CD4-positive, alpha-beta memory T cell (primary cell): ENCODE measurements at regions not wholly inside any gene's neighbourhood (a gene's known extent, or its start where the extent isn't known, plus 50 kb on each side); places are given as distances from the start of the nearest gene placed in this dataset.
"Not testable (repeated sequence)": the region's sequence is repeated elsewhere in the genome, so short reads cannot be mapped to it uniquely, and the experiment has no call there.

Experiments
- CTCF ChIA-PET: fragments of 350-600 bp; sonication (Branson Sonifier 250); formaldehyde crosslinking; loops from one replicate; lab custom pipeline; 2021; ENCODE audit warnings: inconsistent platforms; ENCODE audit not compliant: partially characterized antibody; lab: Charles Lee
- POLR2A ChIA-PET: fragments of 350-600 bp; sonication (Branson Sonifier 250); formaldehyde crosslinking; loops from one replicate; lab custom pipeline; 2021; ENCODE audit not compliant: partially characterized antibody; lab: Charles Lee
- DNase-seq, 5 donors: peaks; one replicate each; pipeline versions ENCODE4 v3.0.0 to v3.0.0-alpha.2; 2020 to 2022; ENCODE audit warnings: mixed read lengths in 1 of 5
- H3K27ac ChIP-seq: one replicate; pipeline ENCODE4 v1.7.0; 2013; ENCODE audit warnings: low read depth, low read length
- H3K27me3 ChIP-seq: 2 replicates; pipeline ENCODE4 v1.7.0; 2013; ENCODE audit warnings: mild to moderate bottlenecking, low read length, moderate library complexity; ENCODE audit not compliant: insufficient read depth
- H3K36me3 ChIP-seq: 2 replicates; pipeline ENCODE4 v1.7.0; 2013; ENCODE audit warnings: mild to moderate bottlenecking, low read length, moderate library complexity; ENCODE audit not compliant: insufficient read depth
- H3K4me1 ChIP-seq: 2 replicates; pipeline ENCODE4 v1.7.0; 2013; ENCODE audit warnings: mild to moderate bottlenecking, low read length, moderate library complexity; ENCODE audit not compliant: insufficient read depth
- H3K4me3 ChIP-seq, 2 donors: one replicate each; pipeline ENCODE4 v1.7.0; 2013; ENCODE audit warnings: low read length in 2 of 2, mild to moderate bottlenecking in 1 of 2
- H3K9me3 ChIP-seq, 2 donors: one replicate each; pipeline ENCODE4 v1.7.0; 2013; ENCODE audit warnings: low read length in 2 of 2, control low read depth in 1 of 2; ENCODE audit not compliant: control insufficient read depth in 1 of 2
- H3K27ac Mint-ChIP-seq, 7 donors: one replicate each; pipeline ENCODE4 v1.8.0; 2020 to 2021; ENCODE audit warnings: mixed read lengths in 7 of 7, mild to moderate bottlenecking in 6 of 7, inconsistent platforms in 3 of 7, moderate library complexity in 3 of 7
- H3K27me3 Mint-ChIP-seq, 2 donors: one replicate each; pipeline ENCODE4 v1.8.0; 2020 to 2021; ENCODE audit warnings: mixed read lengths in 2 of 2
- H3K36me3 Mint-ChIP-seq, 2 donors: one replicate each; pipeline ENCODE4 v1.8.0; 2020 to 2021; ENCODE audit warnings: mixed read lengths in 2 of 2, inconsistent platforms in 1 of 2, mild to moderate bottlenecking in 1 of 2
- H3K4me1 Mint-ChIP-seq, 4 donors: one replicate each; pipeline ENCODE4 v1.8.0; 2020 to 2021; ENCODE audit warnings: mixed read lengths in 4 of 4, mild to moderate bottlenecking in 1 of 4
- H3K4me3 Mint-ChIP-seq, 8 donors: one replicate each; pipeline ENCODE4 v1.8.0; 2020 to 2021; ENCODE audit warnings: mixed read lengths in 8 of 8, mild to moderate bottlenecking in 7 of 8, moderate library complexity in 6 of 8, inconsistent platforms in 3 of 8
- H3K9me3 Mint-ChIP-seq, 8 donors: one replicate each; pipeline ENCODE4 v1.8.0; 2020 to 2021; ENCODE audit warnings: mixed read lengths in 8 of 8, mild to moderate bottlenecking in 5 of 8, inconsistent platforms in 3 of 8, moderate library complexity in 1 of 8
- intact Hi-C: fragments of 100-400 bp; cut with micrococcal nuclease; formaldehyde crosslinking; loops from one replicate; pipeline ENCODE4 v1.15.1; 2023

DNA sequence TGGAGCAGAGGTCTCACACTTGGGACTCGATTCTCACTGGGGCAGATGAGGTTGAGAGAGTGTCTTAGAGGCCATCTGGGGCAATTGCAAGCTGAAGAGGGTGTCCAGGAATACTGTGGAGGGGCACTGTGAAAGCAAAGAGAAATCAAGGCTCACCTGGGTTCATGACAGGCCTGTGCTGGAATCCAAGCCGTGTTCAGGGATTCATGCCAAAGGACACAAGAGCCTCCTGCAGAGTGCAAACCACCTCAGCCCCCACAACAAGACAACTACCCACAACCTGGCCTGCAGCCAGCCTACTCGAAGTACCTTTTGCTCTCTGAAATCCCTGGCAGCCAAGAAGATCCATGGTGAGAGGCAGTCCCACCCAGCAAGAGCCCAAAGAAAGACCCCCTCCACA is 2334.2 kb downstream of the TP53TG3F start:
- no peaks in the 10 kb centered on the region for H3K4me1 Mint-ChIP-seq
- DNase-seq: no peak
- ChIA-PET CTCF (no interaction called here), POLR2A (no interaction called here)
- Histone ChIP-seq H3K36me3 (no peaks in the 10 kb centered on the region), H3K9me3 (peaks cover 0 to 27% of the 10 kb centered on the region in 2 donors), H3K4me1 (no peaks in the 10 kb centered on the region), H3K4me3 (no peak overlapping the region), H3K27me3 (no peaks in the 10 kb centered on the region), H3K27ac (no peak overlapping the region)
- intact Hi-C loops: no loop called here
- no peak overlapping the region for H3K27ac Mint-ChIP-seq
- H3K36me3 Mint-ChIP-seq: peaks cover 2 to 4% of the 10 kb centered on the region in 2 donors
- H3K27me3 Mint-ChIP-seq: no peaks in the 10 kb centered on the region
- H3K4me3 Mint-ChIP-seq: no peak overlapping the region
- peaks cover 2 to 55% (median 41%) of the 10 kb centered on the region in 8 donors for H3K9me3 Mint-ChIP-seq

DNA sequence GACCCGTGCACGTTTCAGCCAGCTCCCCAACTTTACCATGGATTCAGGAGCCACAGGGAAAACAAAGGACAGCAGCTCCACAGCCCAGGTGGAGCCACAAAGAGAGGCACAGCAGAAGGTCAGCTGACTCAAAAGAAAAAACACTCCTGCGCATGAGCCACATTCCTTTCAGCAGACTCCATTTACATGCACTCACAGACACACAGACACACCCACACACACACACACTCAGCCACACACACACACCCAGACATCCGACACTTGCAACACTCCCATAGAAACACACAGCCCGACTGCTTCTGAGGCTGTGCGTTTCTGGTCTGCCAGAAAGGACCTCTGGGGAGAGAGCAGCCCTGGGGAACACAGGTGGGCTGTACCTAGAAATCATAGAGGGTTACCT is 2335.5 kb downstream of the TP53TG3F start:
- peaks cover 0 to 4% of the 10 kb centered on the region in 2 donors for H3K36me3 Mint-ChIP-seq
- CTCF ChIA-PET: no interaction called here
- no peaks in the 10 kb centered on the region for H3K27me3 ChIP-seq
- no peak overlapping the region for H3K27ac ChIP-seq
- peak overlapping the region in 1 of 8 donors; percentile 29 for H3K4me3 Mint-ChIP-seq
- no peaks in the 10 kb centered on the region for H3K36me3 ChIP-seq
- DNase-seq: no peak
- peaks cover 0 to 18% of the 10 kb centered on the region in 2 donors for H3K9me3 ChIP-seq
- intact Hi-C loops: no loop called here
- no peaks in the 10 kb centered on the region for H3K4me1 ChIP-seq
- H3K4me3 ChIP-seq: no peak overlapping the region
- no peaks in the 10 kb centered on the region for H3K4me1 Mint-ChIP-seq
- POLR2A ChIA-PET: no interaction called here
- H3K27ac Mint-ChIP-seq: no peak overlapping the region
- peaks cover 2 to 59% (median 33%) of the 10 kb centered on the region in 8 donors for H3K9me3 Mint-ChIP-seq
- H3K27me3 Mint-ChIP-seq: no peaks in the 10 kb centered on the region

DNA sequence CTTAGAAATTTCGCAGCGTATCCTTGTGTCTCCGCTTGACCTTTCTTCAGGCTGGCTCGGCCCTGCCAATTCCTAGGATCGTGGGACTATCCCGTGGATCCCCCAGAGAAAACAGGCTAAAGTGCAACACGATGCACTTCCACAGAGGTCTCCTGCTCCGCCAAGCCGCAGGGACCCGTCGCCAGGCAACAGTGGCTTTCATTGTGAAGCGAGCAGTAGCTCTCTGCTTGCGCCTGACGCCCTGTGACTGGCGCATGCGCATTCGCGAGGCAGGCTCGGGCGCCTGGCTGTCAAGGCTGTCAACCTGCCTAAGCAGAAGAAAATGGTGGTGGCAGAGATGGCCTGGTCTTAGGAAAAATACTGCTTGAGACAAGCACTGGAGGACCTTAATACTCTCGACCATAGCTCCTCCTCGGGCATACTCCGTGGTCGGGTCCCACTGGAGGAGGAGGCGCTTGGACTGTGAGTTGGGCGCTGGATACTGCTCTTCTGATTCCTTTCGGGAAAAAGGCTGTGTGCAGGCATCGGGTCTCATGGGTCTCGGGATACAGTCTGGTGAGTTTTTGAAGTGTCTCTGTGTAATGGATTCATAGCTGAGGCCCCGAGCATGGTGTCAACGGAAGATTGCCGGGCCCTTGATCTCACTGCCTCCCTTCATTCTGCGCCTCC is 2336.1 kb downstream of the TP53TG3F start:
- peaks cover 0 to 15% of the 10 kb centered on the region in 2 donors for H3K9me3 ChIP-seq
- H3K4me1 ChIP-seq: no peaks in the 10 kb centered on the region
- no peak overlapping the region for H3K27ac ChIP-seq
- DNase-seq: no peak
- H3K36me3 ChIP-seq: no peaks in the 10 kb centered on the region
- H3K4me3 ChIP-seq: no peak overlapping the region
- no peaks in the 10 kb centered on the region for H3K27me3 Mint-ChIP-seq
- H3K27ac Mint-ChIP-seq: no peak overlapping the region
- POLR2A ChIA-PET: no interaction called here
- no peaks in the 10 kb centered on the region for H3K4me1 Mint-ChIP-seq
- CTCF ChIA-PET: no interaction called here
- no peak overlapping the region for H3K4me3 Mint-ChIP-seq
- H3K27me3 ChIP-seq: no peaks in the 10 kb centered on the region
- intact Hi-C loops: no loop called here
- H3K9me3 Mint-ChIP-seq: peaks cover 2 to 63% (median 33%) of the 10 kb centered on the region in 8 donors
- peaks cover 0 to 4% of the 10 kb centered on the region in 2 donors for H3K36me3 Mint-ChIP-seq

DNA sequence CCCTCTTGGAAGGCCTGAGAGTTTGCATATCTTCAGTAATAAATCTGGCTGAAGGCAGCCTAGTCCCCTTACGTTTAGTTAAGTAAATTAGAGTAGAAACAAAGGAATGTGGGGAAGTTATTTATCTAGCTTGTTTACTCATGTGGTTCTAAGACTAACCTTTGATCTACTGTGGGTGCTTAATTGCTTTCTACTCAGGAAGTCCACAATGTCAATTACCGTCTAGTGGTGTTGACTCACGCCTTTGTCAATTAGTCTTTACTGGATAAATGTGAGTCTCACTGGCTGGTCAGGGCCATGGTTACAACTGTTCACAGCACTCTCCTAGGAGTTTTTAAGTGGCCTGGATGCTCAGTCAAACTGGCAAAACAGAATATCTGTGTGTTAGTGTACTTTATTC is 2338.4 kb downstream of the TP53TG3F start:
- Mint-ChIP-seq H3K36me3 (peaks cover 0 to 4% of the 10 kb centered on the region in 2 donors), H3K27me3 (no peaks in the 10 kb centered on the region), H3K4me3 (no peak overlapping the region), H3K4me1 (no peaks in the 10 kb centered on the region), H3K27ac (no peak overlapping the region), H3K9me3 (peaks cover 2 to 56% (median 31%) of the 10 kb centered on the region in 8 donors)
- no peak for DNase-seq
- no peaks in the 10 kb centered on the region for H3K36me3 ChIP-seq
- no peak overlapping the region for H3K4me3 ChIP-seq
- ChIA-PET CTCF (no interaction called here), POLR2A (no interaction called here)
- H3K27ac ChIP-seq: no peak overlapping the region
- intact Hi-C loops: no loop called here
- H3K9me3 ChIP-seq: peaks cover 0 to 2% of the 10 kb centered on the region in 2 donors
- H3K27me3 ChIP-seq: no peaks in the 10 kb centered on the region
- no peaks in the 10 kb centered on the region for H3K4me1 ChIP-seq

DNA sequence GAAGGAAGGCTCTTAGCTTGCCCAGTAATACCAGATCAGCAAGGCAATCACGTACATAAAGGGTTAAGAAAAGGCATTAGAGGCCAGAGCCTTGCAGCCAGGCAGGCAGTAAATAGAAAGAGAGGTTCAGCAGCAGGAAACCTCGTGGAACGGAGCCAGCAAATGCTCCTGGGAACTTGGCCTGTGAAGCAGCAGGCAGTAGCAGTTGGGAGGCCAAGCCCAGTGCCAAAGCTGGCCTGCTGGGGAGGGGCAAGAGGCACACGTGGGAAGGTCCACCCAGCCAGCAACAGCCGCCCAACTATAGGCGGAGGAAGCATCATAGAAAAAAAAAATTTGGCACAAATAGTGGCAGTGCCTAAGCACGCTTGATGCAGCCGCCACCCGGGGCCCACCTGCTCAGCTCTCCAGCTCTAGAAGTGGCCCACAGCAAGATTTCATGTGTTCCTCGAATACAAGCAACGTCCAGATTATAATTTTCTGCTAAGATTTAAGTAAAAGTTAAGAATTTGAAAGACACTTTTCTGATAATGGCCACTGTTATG is 2339.5 kb downstream of the TP53TG3F start:
- no peaks in the 10 kb centered on the region for H3K27me3 Mint-ChIP-seq
- no peak overlapping the region for H3K27ac ChIP-seq
- no peaks in the 10 kb centered on the region for H3K27me3 ChIP-seq
- no peaks in the 10 kb centered on the region for H3K4me1 ChIP-seq
- no peak overlapping the region for H3K4me3 Mint-ChIP-seq
- H3K4me3 ChIP-seq: no peak overlapping the region
- DNase-seq: no peak
- H3K36me3 Mint-ChIP-seq: peaks cover 0 to 4% of the 10 kb centered on the region in 2 donors
- POLR2A ChIA-PET: no interaction called here
- CTCF ChIA-PET: no interaction called here
- no peaks in the 10 kb centered on the region for H3K9me3 ChIP-seq
- H3K9me3 Mint-ChIP-seq: peaks cover 2 to 51% (median 31%) of the 10 kb centered on the region in 8 donors
- H3K4me1 Mint-ChIP-seq: no peaks in the 10 kb centered on the region
- intact Hi-C loops: no loop called here
- H3K27ac Mint-ChIP-seq: peak overlapping the region in 1 of 7 donors; percentile 75
- H3K36me3 ChIP-seq: no peaks in the 10 kb centered on the region

DNA sequence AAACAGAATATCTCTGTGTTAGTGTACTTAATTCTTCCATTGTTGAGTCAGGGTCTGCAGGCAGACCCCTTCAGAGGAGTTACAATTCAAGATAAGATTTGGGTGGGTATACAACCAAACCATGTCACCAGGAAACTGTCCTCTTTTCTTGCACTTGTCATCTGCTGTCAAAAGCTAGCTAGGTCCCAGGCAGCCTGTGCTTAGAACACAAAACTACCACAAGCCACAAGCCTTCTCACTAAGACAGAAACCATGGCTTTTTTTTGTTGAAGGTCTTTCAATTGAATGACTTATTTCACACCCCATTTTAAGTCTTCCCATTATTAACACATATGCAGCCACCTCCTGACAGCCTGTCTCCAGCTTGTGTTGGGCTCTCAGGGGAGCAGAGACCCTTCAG is 2345.1 kb downstream of the TP53TG3F start:
- H3K9me3 Mint-ChIP-seq: peaks cover 0 to 49% (median 30%) of the 10 kb centered on the region in 8 donors
- POLR2A ChIA-PET, H3K27ac Mint-ChIP-seq, H3K27me3 Mint-ChIP-seq, H3K36me3 Mint-ChIP-seq, H3K27ac ChIP-seq, H3K4me1 ChIP-seq, H3K9me3 ChIP-seq, H3K27me3 ChIP-seq, H3K4me1 Mint-ChIP-seq, H3K4me3 Mint-ChIP-seq, H3K36me3 ChIP-seq, DNase-seq, CTCF ChIA-PET, H3K4me3 ChIP-seq, intact Hi-C loops: not testable (repeated sequence)

DNA sequence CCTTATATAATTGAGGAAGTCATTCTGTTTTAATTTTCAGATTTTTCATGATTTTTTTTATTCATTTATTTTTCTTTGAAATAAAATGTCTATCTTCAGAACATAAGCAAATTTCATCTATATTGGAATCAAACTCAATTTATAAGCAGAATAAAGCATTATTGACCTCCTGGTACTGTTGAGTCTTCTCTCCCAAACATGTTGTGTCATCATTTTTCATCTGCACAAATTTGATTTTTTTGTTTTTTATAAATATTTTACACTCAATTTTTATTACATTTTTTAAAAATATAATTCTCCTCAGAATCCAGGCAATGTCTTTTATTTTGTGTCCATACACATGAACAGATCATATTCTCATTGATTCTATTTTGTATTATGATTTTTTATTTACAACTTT is 2363.9 kb downstream of the TP53TG3F start:
- Histone ChIP-seq H3K36me3 (no peaks in the 10 kb centered on the region), H3K27me3 (no peaks in the 10 kb centered on the region), H3K9me3 (no peaks in the 10 kb centered on the region), H3K4me3 (no peak overlapping the region), H3K27ac (no peak overlapping the region), H3K4me1 (no peaks in the 10 kb centered on the region)
- POLR2A ChIA-PET: no interaction called here
- CTCF ChIA-PET: no interaction called here
- Mint-ChIP-seq H3K4me1 (no peaks in the 10 kb centered on the region), H3K27me3 (no peaks in the 10 kb centered on the region), H3K36me3 (no peaks in the 10 kb centered on the region), H3K27ac (no peak overlapping the region), H3K9me3 (peaks cover 0 to 34% (median 24%) of the 10 kb centered on the region in 8 donors), H3K4me3 (no peak overlapping the region)
- DNase-seq: no peak
- intact Hi-C loops: no loop called here
